Liver (tissue), 7 donors: ENCODE measurements at regions not wholly inside any gene's neighbourhood (a gene's known extent, or its start where the extent isn't known, plus 50 kb on each side); places are given as distances from the start of the nearest gene placed in this dataset.

Experiments used
- DNase-seq: peaks from one replicate; pipeline ENCODE4 v3.0.0-alpha.2; 2017; ENCODE audit warnings: low spot score
- H3K27ac ChIP-seq, 2 donors: one replicate each; pipeline ENCODE4 v1.7.0; 2013; ENCODE audit warnings: inconsistent platforms in 2 of 2, low read length in 2 of 2, control low read depth in 1 of 2, low read depth in 1 of 2, mild to moderate bottlenecking in 1 of 2
- H3K27me3 ChIP-seq, 4 donors: one replicate each; pipeline versions ENCODE4 v1.6.1 to v1.7.0; 2013; ENCODE audit warnings: low read length in 3 of 4, inconsistent platforms in 1 of 4, mild to moderate bottlenecking in 1 of 4, moderate library complexity in 1 of 4; ENCODE audit not compliant: control insufficient read depth in 4 of 4, insufficient read depth in 4 of 4
- H3K36me3 ChIP-seq, 4 donors: one replicate each; pipeline versions ENCODE4 v1.6.1 to v1.7.0; 2013; ENCODE audit warnings: low read length in 3 of 4, mild to moderate bottlenecking in 3 of 4, low read depth in 1 of 4, moderate library complexity in 1 of 4; ENCODE audit not compliant: control insufficient read depth in 4 of 4, insufficient read depth in 3 of 4
- H3K4me1 ChIP-seq, 4 donors: one replicate each; pipeline versions ENCODE4 v1.6.1 to v1.7.0; 2013; ENCODE audit warnings: low read length in 3 of 4, mild to moderate bottlenecking in 3 of 4, moderate library complexity in 1 of 4; ENCODE audit not compliant: control insufficient read depth in 4 of 4, insufficient read depth in 4 of 4
- H3K4me3 ChIP-seq, 3 donors: one replicate each; pipeline versions ENCODE4 v1.6.1 to v1.7.0; 2013; ENCODE audit warnings: low read length in 3 of 3, control low read depth in 1 of 3, low read depth in 1 of 3, mild to moderate bottlenecking in 1 of 3
- H3K9ac ChIP-seq, 2 donors: one replicate each; pipeline ENCODE4 v1.7.0; 2013; ENCODE audit warnings: low read length in 2 of 2, mild to moderate bottlenecking in 2 of 2, moderate library complexity in 2 of 2, control low read depth in 1 of 2, low read depth in 1 of 2
- H3K9me3 ChIP-seq, 4 donors: one replicate each; pipeline versions ENCODE4 v1.6.1 to v1.7.0; 2013; ENCODE audit warnings: low read length in 3 of 4; ENCODE audit not compliant: control insufficient read depth in 4 of 4
- EGR1 ChIP-seq, 2 donors: IDR thresholded peaks; 2 replicates each; pipeline ENCODE4 v1.6.1; 2016 to 2018; ENCODE audit warnings: antibody characterized with exemption in 2 of 2, low read depth in 2 of 2
- FOXA1 ChIP-seq: IDR thresholded peaks from 2 replicates; pipeline ENCODE4 v1.6.1; 2016; ENCODE audit warnings: antibody characterized with exemption
- FOXA2 ChIP-seq: IDR thresholded peaks from 2 replicates; pipeline ENCODE4 v1.6.1; 2016; ENCODE audit warnings: antibody characterized with exemption
- GABPA ChIP-seq, 2 donors: IDR thresholded peaks in 1 of 2; conservative IDR thresholded peaks in 1 of 2; 2 replicates each; pipeline ENCODE4 v1.6.1; 2016; ENCODE audit warnings: antibody characterized with exemption in 2 of 2, mild to moderate bottlenecking in 1 of 2, moderate library complexity in 1 of 2
- HNF4A ChIP-seq, 2 donors: conservative IDR thresholded peaks; 2 replicates each; pipeline ENCODE4 v1.6.1; 2016; ENCODE audit warnings: antibody characterized with exemption in 2 of 2, mild to moderate bottlenecking in 2 of 2
- HNF4G ChIP-seq: IDR thresholded peaks from 2 replicates; pipeline ENCODE4 v1.6.1; 2016; ENCODE audit warnings: antibody characterized with exemption
- NR2F2 ChIP-seq: IDR thresholded peaks from 2 replicates; pipeline ENCODE4 v1.6.1; 2016; ENCODE audit warnings: antibody characterized with exemption
- RAD21 ChIP-seq, 2 donors: IDR thresholded peaks; 2 replicates each; pipeline ENCODE4 v1.6.1; 2016; ENCODE audit warnings: antibody characterized with exemption in 2 of 2, mild to moderate bottlenecking in 2 of 2
- RXRA ChIP-seq, 2 donors: IDR thresholded peaks; 2 replicates each; pipeline ENCODE4 v1.6.1; 2017 to 2018; ENCODE audit warnings: antibody characterized with exemption in 2 of 2, mild to moderate bottlenecking in 1 of 2
- WGBS: extraction: QIAGEN DNeasy Blood & Tissue Kit; methylation state at CpG from one replicate; pipeline ENCODE4 v1.1.7; 2013; 5-methylcytosine and 5-hydroxymethylcytosine counted together
- TF ChIP-seq, protein P1 (sequence below): IDR thresholded peaks from 2 replicates; pipeline ENCODE4 v1.6.1; 2016; ENCODE audit warnings: antibody characterized with exemption
- TF ChIP-seq, protein P2 (sequence below): IDR thresholded peaks from 2 replicates; pipeline ENCODE4 v1.6.1; 2016; ENCODE audit warnings: antibody characterized with exemption, mild to moderate bottlenecking
- donor health status: healthy.
- donor health status: healthy.
- donor health status: healthy.
- donor health status: healthy.

DNA sequence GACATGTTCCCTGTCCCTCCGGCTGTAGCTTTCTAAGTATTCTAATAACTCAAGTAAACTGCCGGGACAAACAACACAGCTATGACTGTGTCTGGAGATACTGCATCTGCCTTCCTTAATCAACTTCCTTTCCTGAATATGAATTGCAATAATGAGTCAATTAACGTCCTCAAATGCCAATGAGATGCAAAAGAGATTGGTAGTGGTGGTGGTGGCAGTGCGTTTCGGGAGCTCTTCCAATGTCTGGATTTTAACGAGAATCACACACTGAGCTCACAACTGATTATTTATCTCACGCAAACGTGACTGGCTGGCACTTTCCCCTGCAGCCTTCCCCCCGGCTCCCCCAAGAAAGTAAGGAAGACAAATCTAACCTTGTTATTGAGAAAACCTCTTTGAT lies 226.1 kb upstream of the GK2 start:
- TF ChIP-seq, protein P1, sequence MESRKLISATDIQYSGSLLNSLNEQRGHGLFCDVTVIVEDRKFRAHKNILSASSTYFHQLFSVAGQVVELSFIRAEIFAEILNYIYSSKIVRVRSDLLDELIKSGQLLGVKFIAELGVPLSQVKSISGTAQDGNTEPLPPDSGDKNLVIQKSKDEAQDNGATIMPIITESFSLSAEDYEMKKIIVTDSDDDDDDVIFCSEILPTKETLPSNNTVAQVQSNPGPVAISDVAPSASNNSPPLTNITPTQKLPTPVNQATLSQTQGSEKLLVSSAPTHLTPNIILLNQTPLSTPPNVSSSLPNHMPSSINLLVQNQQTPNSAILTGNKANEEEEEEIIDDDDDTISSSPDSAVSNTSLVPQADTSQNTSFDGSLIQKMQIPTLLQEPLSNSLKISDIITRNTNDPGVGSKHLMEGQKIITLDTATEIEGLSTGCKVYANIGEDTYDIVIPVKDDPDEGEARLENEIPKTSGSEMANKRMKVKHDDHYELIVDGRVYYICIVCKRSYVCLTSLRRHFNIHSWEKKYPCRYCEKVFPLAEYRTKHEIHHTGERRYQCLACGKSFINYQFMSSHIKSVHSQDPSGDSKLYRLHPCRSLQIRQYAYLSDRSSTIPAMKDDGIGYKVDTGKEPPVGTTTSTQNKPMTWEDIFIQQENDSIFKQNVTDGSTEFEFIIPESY = no peak
- TF ChIP-seq RXRA (IDR thresholded peaks at IDR 0.05) (no peak), FOXA2 (no peak)
- 73% methylated on average over 9 of the region's 9 CpGs for WGBS
- no peak for DNase-seq
- Histone ChIP-seq H3K4me3 (no peak overlapping the region), H3K27ac (no peak overlapping the region), H3K4me1 (no peaks in the 10 kb centered on the region), H3K9me3 (no peaks in the 10 kb centered on the region), H3K9ac (no peak overlapping the region), H3K36me3 (no peaks in the 10 kb centered on the region), H3K27me3 (no peaks in the 10 kb centered on the region)

DNA sequence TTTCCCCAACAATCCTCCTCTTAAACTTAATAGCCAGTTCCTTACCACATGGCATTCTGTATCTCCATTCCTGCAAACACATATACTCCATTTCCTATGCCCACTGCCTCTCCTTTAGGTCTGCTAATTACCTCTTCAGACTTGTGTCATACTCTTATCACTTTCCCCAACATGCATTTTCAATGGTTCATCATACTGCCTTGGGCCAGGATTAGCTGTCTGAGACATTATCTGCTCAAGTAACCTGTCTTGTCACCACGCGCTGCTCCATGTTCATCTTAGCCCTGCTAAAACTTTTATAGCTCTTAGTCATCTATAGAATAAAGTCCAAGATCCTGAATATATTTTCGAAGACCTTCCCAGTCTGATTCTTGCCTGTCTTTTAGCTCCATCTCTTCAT lies 224.1 kb upstream of the GK2 start:
- 90% methylated on average over 3 of the region's 3 CpGs for WGBS
- TF ChIP-seq HNF4G = no peak
- TF ChIP-seq GABPA (IDR thresholded peaks at IDR 0.05 in 1 of 2, conservative IDR thresholded peaks at IDR 0.05 in 1 of 2) = no peak
- TF ChIP-seq RAD21 (IDR thresholded peaks at IDR 0.05) = no peak

DNA sequence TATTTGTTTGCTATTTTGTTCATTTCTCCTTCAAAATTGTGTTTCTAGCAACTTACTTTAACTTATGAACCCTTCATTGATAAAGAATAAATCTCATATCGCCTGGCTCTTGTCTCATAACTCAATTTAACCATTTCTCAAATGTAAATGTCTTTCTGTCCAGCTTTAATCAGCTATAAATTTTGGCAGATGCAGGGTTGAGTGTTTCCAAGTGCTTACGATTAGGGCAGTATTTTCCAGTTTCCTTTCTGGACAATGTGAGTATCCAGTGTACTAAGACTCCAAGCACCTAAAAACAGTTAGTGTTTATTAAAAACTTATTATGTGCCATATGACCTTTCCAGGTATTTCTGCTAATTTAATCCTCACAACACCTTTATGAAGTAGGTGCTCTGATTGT lies 218.6 kb upstream of the GK2 start:
- no peaks in the 10 kb centered on the region for H3K4me1 ChIP-seq
- no peak for TF ChIP-seq FOXA2
- no peak for TF ChIP-seq EGR1 (IDR thresholded peaks at IDR 0.05; ENCODE audit: low read depth in 2 of 2)
- TF ChIP-seq HNF4A (conservative IDR thresholded peaks at IDR 0.05) = no peak
- no peak for TF ChIP-seq RAD21 (IDR thresholded peaks at IDR 0.05)
- TF ChIP-seq, protein P2, sequence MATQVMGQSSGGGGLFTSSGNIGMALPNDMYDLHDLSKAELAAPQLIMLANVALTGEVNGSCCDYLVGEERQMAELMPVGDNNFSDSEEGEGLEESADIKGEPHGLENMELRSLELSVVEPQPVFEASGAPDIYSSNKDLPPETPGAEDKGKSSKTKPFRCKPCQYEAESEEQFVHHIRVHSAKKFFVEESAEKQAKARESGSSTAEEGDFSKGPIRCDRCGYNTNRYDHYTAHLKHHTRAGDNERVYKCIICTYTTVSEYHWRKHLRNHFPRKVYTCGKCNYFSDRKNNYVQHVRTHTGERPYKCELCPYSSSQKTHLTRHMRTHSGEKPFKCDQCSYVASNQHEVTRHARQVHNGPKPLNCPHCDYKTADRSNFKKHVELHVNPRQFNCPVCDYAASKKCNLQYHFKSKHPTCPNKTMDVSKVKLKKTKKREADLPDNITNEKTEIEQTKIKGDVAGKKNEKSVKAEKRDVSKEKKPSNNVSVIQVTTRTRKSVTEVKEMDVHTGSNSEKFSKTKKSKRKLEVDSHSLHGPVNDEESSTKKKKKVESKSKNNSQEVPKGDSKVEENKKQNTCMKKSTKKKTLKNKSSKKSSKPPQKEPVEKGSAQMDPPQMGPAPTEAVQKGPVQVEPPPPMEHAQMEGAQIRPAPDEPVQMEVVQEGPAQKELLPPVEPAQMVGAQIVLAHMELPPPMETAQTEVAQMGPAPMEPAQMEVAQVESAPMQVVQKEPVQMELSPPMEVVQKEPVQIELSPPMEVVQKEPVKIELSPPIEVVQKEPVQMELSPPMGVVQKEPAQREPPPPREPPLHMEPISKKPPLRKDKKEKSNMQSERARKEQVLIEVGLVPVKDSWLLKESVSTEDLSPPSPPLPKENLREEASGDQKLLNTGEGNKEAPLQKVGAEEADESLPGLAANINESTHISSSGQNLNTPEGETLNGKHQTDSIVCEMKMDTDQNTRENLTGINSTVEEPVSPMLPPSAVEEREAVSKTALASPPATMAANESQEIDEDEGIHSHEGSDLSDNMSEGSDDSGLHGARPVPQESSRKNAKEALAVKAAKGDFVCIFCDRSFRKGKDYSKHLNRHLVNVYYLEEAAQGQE = no peak
- no peak for TF ChIP-seq FOXA1
- no peak for TF ChIP-seq NR2F2
- no peak for TF ChIP-seq GABPA (IDR thresholded peaks at IDR 0.05 in 1 of 2, conservative IDR thresholded peaks at IDR 0.05 in 1 of 2)
- H3K4me3 ChIP-seq = no peak overlapping the region
- no peak overlapping the region for H3K9ac ChIP-seq
- no peak overlapping the region for H3K27ac ChIP-seq
- no peaks in the 10 kb centered on the region for H3K36me3 ChIP-seq
- H3K9me3 ChIP-seq = peaks cover 0 to 2% (median 0%) of the 10 kb centered on the region in 4 donors
- H3K27me3 ChIP-seq = peaks cover 0 to 3% (median 0%) of the 10 kb centered on the region in 4 donors
- WGBS = 65% methylated on average over 2 of the region's 2 CpGs
- no peak for DNase-seq

More for the DNA sequence above, 224.1 kb upstream of the GK2 start:
- no peak overlapping the region for H3K9ac ChIP-seq
- H3K27ac ChIP-seq = no peak overlapping the region
- no peak overlapping the region for H3K4me3 ChIP-seq
- H3K27me3 ChIP-seq = no peaks in the 10 kb centered on the region
- no peak for DNase-seq
- no peaks in the 10 kb centered on the region for H3K4me1 ChIP-seq
- peaks cover 0 to 2% (median 0%) of the 10 kb centered on the region in 4 donors for H3K9me3 ChIP-seq
- no peaks in the 10 kb centered on the region for H3K36me3 ChIP-seq
